ENCODE measurements at regions not wholly inside any gene's neighbourhood (a gene's known extent, or its start where the extent isn't known, plus 50 kb on each side); places are given as distances from the start of the nearest gene placed in this dataset.

- Histone ChIP-seq H3K4me2 (ENCODE audit: low read length) (no peak overlapping the region), H3K9me3 (ENCODE audit: control insufficient read depth, insufficient read depth, low read length) (peaks cover 6% of the 10 kb centered on the region; the same call in 1 of the 2 replicates)
- TF ChIP-seq CTCF (IDR thresholded peaks at IDR 0.05; ENCODE audit: low read depth, low read length, poor library complexity, severe bottlenecking): no peak
- no peak for TF ChIP-seq EZH2phosphoT487 (IDR thresholded peaks at IDR 0.05; ENCODE audit: borderline replicate concordance, low read length)
These were observed 708.9 kb downstream of the POM121L12 start for GRCh38 chr7:53744403-53744760.

GRCh38 chr7:53756946-53757345 is 721.5 kb downstream of the POM121L12 start:
- Histone ChIP-seq H4K20me1 (ENCODE audit: control insufficient read depth, insufficient read depth, low read depth, low read length) (no peaks in the 10 kb centered on the region), H3K27me3 (ENCODE audit: control insufficient read depth, low read length) (no peaks in the 10 kb centered on the region), H3K4me3 (ENCODE audit: low read length) (no peak overlapping the region), H3K27ac (ENCODE audit: low read depth, low read length) (no peak overlapping the region), H3K36me3 (ENCODE audit: control insufficient read depth, low read length) (no peaks in the 10 kb centered on the region), H3F3A (ENCODE audit: control insufficient read depth, insufficient read depth) (no peaks in the 10 kb centered on the region), H3K9me3 (ENCODE audit: control insufficient read depth, insufficient read depth, low read length) (no peaks in the 10 kb centered on the region), H3K79me2 (ENCODE audit: control insufficient read depth, low read length) (no peaks in the 10 kb centered on the region), H3K9me2 (replicated peaks; ENCODE audit: control insufficient read depth, low read length) (no peaks in the 10 kb centered on the region), H3K4me1 (ENCODE audit: control insufficient read depth, low read length) (no peaks in the 10 kb centered on the region), H3K4me2 (ENCODE audit: low read length) (no peak overlapping the region)
- TF ChIP-seq CTCF (IDR thresholded peaks at IDR 0.05; ENCODE audit: low read depth, low read length, poor library complexity, severe bottlenecking) (no peak), EZH2phosphoT487 (IDR thresholded peaks at IDR 0.05; ENCODE audit: borderline replicate concordance, low read length) (no peak)

More at GRCh38 chr7:53744403-53744760, 708.9 kb downstream of the POM121L12 start:
- H3K4me1 ChIP-seq (ENCODE audit: control insufficient read depth, low read length): no peaks in the 10 kb centered on the region
- H3K36me3 ChIP-seq (ENCODE audit: control insufficient read depth, low read length): no peaks in the 10 kb centered on the region
- H3K27ac ChIP-seq (ENCODE audit: low read depth, low read length): no peak overlapping the region
- no peaks in the 10 kb centered on the region for H3K27me3 ChIP-seq (ENCODE audit: control insufficient read depth, low read length)
- no peak overlapping the region for H3K4me3 ChIP-seq (ENCODE audit: low read length)
- H3F3A ChIP-seq (ENCODE audit: control insufficient read depth, insufficient read depth): no peaks in the 10 kb centered on the region
- H3K9me2 ChIP-seq (replicated peaks; ENCODE audit: control insufficient read depth, low read length): 0 out of 2 replicates have a peak, but pooled peaks cover 2% of the 10 kb centered on the region
- H4K20me1 ChIP-seq (ENCODE audit: control insufficient read depth, insufficient read depth, low read depth, low read length): no peaks in the 10 kb centered on the region
- no peaks in the 10 kb centered on the region for H3K79me2 ChIP-seq (ENCODE audit: control insufficient read depth, low read length)

- Histone ChIP-seq H3K9me3 (ENCODE audit: control insufficient read depth, insufficient read depth, low read length) (peaks cover 8% of the 10 kb centered on the region; the same call in 1 of the 2 replicates), H3K9me2 (replicated peaks; ENCODE audit: control insufficient read depth, low read length) (no peaks in the 10 kb centered on the region; the same call in 1 of the 2 replicates), H3K4me2 (ENCODE audit: low read length) (no peak overlapping the region), H3K4me1 (ENCODE audit: control insufficient read depth, low read length) (no peaks in the 10 kb centered on the region), H3K27me3 (ENCODE audit: control insufficient read depth, low read length) (no peaks in the 10 kb centered on the region), H3K36me3 (ENCODE audit: control insufficient read depth, low read length) (no peaks in the 10 kb centered on the region), H4K20me1 (ENCODE audit: control insufficient read depth, insufficient read depth, low read depth, low read length) (no peaks in the 10 kb centered on the region), H3K27ac (ENCODE audit: low read depth, low read length) (no peak overlapping the region), H3F3A (ENCODE audit: control insufficient read depth, insufficient read depth) (no peaks in the 10 kb centered on the region), H3K79me2 (ENCODE audit: control insufficient read depth, low read length) (no peaks in the 10 kb centered on the region), H3K4me3 (ENCODE audit: low read length) (no peak overlapping the region)
- TF ChIP-seq EZH2phosphoT487 (IDR thresholded peaks at IDR 0.05; ENCODE audit: borderline replicate concordance, low read length) (no peak), CTCF (IDR thresholded peaks at IDR 0.05; ENCODE audit: low read depth, low read length, poor library complexity, severe bottlenecking) (no peak)
These were observed 732.8 kb downstream of the POM121L12 start for GRCh38 chr7:53768186-53768585.

Data from DOHH2 (cell line).